ENCODE measurements at regions not wholly inside any gene's neighbourhood (a gene's known extent, or its start where the extent isn't known, plus 50 kb on each side); places are given as distances from the start of the nearest gene placed in this dataset.

- no TSS peak for BruUV-seq (replicated peaks)
- H3K4me3 ChIP-seq (ENCODE audit: low read length) = no peak overlapping the region
- no peak for TF ChIP-seq CTCF (conservative IDR thresholded peaks at IDR 0.05; ENCODE audit: low read depth, low read length)
- no peak for TF ChIP-seq EZH2 (IDR thresholded peaks at IDR 0.05; ENCODE audit: low read length, unreplicated experiment)
- no peak for TF ChIP-seq EZH2phosphoT487 (IDR thresholded peaks at IDR 0.05; ENCODE audit: borderline replicate concordance, low read length)
- CTCF ChIA-PET = no interaction called here
- no peaks in the 10 kb centered on the region for H3K36me3 ChIP-seq (ENCODE audit: low read depth, low read length)
- POLR2A ChIA-PET (ENCODE audit: unreplicated experiment) = no interaction called here
- no peaks in the 10 kb centered on the region for H4K20me1 ChIP-seq (ENCODE audit: low read length)
- H2AFZ ChIP-seq (ENCODE audit: low read length) = no peak overlapping the region
- H3K4me1 ChIP-seq (ENCODE audit: insufficient read depth, low read length) = no peaks in the 10 kb centered on the region
- H3K79me2 ChIP-seq (ENCODE audit: low read length) = no peaks in the 10 kb centered on the region
- intact Hi-C loops (cut with micrococcal nuclease) = no loop called here
- H3F3A ChIP-seq (ENCODE audit: low read length, unreplicated experiment) = no peaks in the 10 kb centered on the region
- H3K27ac ChIP-seq (ENCODE audit: low read length) = no peak overlapping the region
- no peaks in the 10 kb centered on the region for H3K9me3 ChIP-seq (ENCODE audit: low read length)
- DNase-seq (no peak), ATAC-seq (no peak)
- no peaks in the 10 kb centered on the region for H3K27me3 ChIP-seq (ENCODE audit: low read length)
- H3K9ac ChIP-seq (ENCODE audit: low read length) = no peak overlapping the region
- no peak overlapping the region for H3K4me2 ChIP-seq (ENCODE audit: low read length)
- no peaks in the 10 kb centered on the region for H3K9me2 ChIP-seq (replicated peaks; ENCODE audit: low read length)
These were observed 260.9 kb downstream of the KLF13 start for GRCh38 chr15:31587583-31587982.

- Histone ChIP-seq H3K36me3 (ENCODE audit: low read depth, low read length) (no peaks in the 10 kb centered on the region), H3K27me3 (ENCODE audit: low read length) (no peaks in the 10 kb centered on the region), H2AFZ (ENCODE audit: low read length) (no peak overlapping the region), H3K79me2 (ENCODE audit: low read length) (no peaks in the 10 kb centered on the region), H3F3A (ENCODE audit: low read length, unreplicated experiment) (no peaks in the 10 kb centered on the region), H3K9me2 (replicated peaks; ENCODE audit: low read length) (no peaks in the 10 kb centered on the region), H3K4me3 (ENCODE audit: low read length) (no peak overlapping the region), H3K4me1 (ENCODE audit: insufficient read depth, low read length) (no peaks in the 10 kb centered on the region), H3K9me3 (ENCODE audit: low read length) (no peaks in the 10 kb centered on the region), H3K9ac (ENCODE audit: low read length) (no peak overlapping the region), H4K20me1 (ENCODE audit: low read length) (no peaks in the 10 kb centered on the region), H3K27ac (ENCODE audit: low read length) (no peak overlapping the region), H3K4me2 (ENCODE audit: low read length) (no peak overlapping the region)
- no peak for DNase-seq
- TF ChIP-seq CTCF (conservative IDR thresholded peaks at IDR 0.05; ENCODE audit: low read depth, low read length) (no peak), EZH2phosphoT487 (IDR thresholded peaks at IDR 0.05; ENCODE audit: borderline replicate concordance, low read length) (no peak), EZH2 (IDR thresholded peaks at IDR 0.05; ENCODE audit: low read length, unreplicated experiment) (no peak)
- ATAC-seq = no peak
- no TSS peak for BruUV-seq (replicated peaks)
- ChIA-PET POLR2A (ENCODE audit: unreplicated experiment) (no interaction called here), CTCF (no interaction called here)
- intact Hi-C loops (cut with micrococcal nuclease) = no loop called here
These were observed 264.0 kb downstream of the KLF13 start for GRCh38 chr15:31590609-31591008.

- H3K79me2 ChIP-seq (ENCODE audit: low read length) = no peaks in the 10 kb centered on the region
- BruUV-seq (replicated peaks) = no TSS peak
- no peak for TF ChIP-seq EZH2phosphoT487 (IDR thresholded peaks at IDR 0.05; ENCODE audit: borderline replicate concordance, low read length)
- no peak for TF ChIP-seq EZH2 (IDR thresholded peaks at IDR 0.05; ENCODE audit: low read length, unreplicated experiment)
- no peak for TF ChIP-seq CTCF (conservative IDR thresholded peaks at IDR 0.05; ENCODE audit: low read depth, low read length)
- H2AFZ ChIP-seq (ENCODE audit: low read length) = no peak overlapping the region
- no peak overlapping the region for H3K4me3 ChIP-seq (ENCODE audit: low read length)
- no peaks in the 10 kb centered on the region for H4K20me1 ChIP-seq (ENCODE audit: low read length)
- H3K9me3 ChIP-seq (ENCODE audit: low read length) = no peaks in the 10 kb centered on the region
- intact Hi-C loops (cut with micrococcal nuclease) = no loop called here
- no peaks in the 10 kb centered on the region for H3K9me2 ChIP-seq (replicated peaks; ENCODE audit: low read length)
- no peaks in the 10 kb centered on the region for H3F3A ChIP-seq (ENCODE audit: low read length, unreplicated experiment)
- no peak overlapping the region for H3K9ac ChIP-seq (ENCODE audit: low read length)
- no peak overlapping the region for H3K27ac ChIP-seq (ENCODE audit: low read length)
- CTCF ChIA-PET = no interaction called here
- ATAC-seq (no peak), DNase-seq (peak; percentile 7)
- no peak overlapping the region for H3K4me2 ChIP-seq (ENCODE audit: low read length)
- no peaks in the 10 kb centered on the region for H3K36me3 ChIP-seq (ENCODE audit: low read depth, low read length)
- POLR2A ChIA-PET (ENCODE audit: unreplicated experiment) = no interaction called here
- H3K4me1 ChIP-seq (ENCODE audit: insufficient read depth, low read length) = no peaks in the 10 kb centered on the region
- H3K27me3 ChIP-seq (ENCODE audit: low read length) = no peaks in the 10 kb centered on the region
These were observed 265.3 kb downstream of the KLF13 start for GRCh38 chr15:31591908-31592307.

Data from PC-3 (cell line).